CD4-positive, CD25-positive, alpha-beta regulatory T cell (primary cell): ENCODE measurements at regions not wholly inside any gene's neighbourhood (a gene's known extent, or its start where the extent isn't known, plus 50 kb on each side); places are given as distances from the start of the nearest gene placed in this dataset.

Experiments
- ATAC-seq, 2 donors: fragments of 150-1000 bp; cut with Tn5 transposase; one replicate each; pipeline ENCODE4 v1.10.0; 2021; ENCODE audit warnings: low read depth in 2 of 2, moderate number of reproducible peaks in 2 of 2, moderate library complexity in 1 of 2
- DNase-seq, 3 donors: peaks; one replicate each; pipeline versions ENCODE4 v3.0.0 to v3.0.0-alpha.2; 2012 to 2022; ENCODE audit warnings: mixed read lengths in 1 of 3
- H3K27ac ChIP-seq: one replicate; pipeline ENCODE4 v1.7.0; 2013; ENCODE audit warnings: mild to moderate bottlenecking, low read length; ENCODE audit not compliant: insufficient read depth, poor library complexity, severe bottlenecking
- H3K27me3 ChIP-seq: one replicate; pipeline ENCODE4 v1.7.0; 2013; ENCODE audit warnings: low read length; ENCODE audit not compliant: control insufficient read depth, insufficient read depth
- H3K36me3 ChIP-seq: one replicate; pipeline ENCODE4 v1.7.0; 2013; ENCODE audit warnings: mild to moderate bottlenecking, low read length, moderate library complexity; ENCODE audit not compliant: control insufficient read depth, insufficient read depth
- H3K4me1 ChIP-seq: 2 replicates; pipeline ENCODE4 v1.7.0; 2013; ENCODE audit warnings: mild to moderate bottlenecking, low read length; ENCODE audit not compliant: insufficient read depth, control insufficient read depth, poor library complexity, severe bottlenecking
- H3K4me3 ChIP-seq: one replicate; pipeline ENCODE4 v1.7.0; 2013; ENCODE audit warnings: low read depth, mild to moderate bottlenecking, low read length, moderate library complexity
- H3K9me3 ChIP-seq, 2 experiments: 1 replicate in 1 of 2; 2 replicates in 1 of 2; pipeline ENCODE4 v1.7.0; 2013; ENCODE audit warnings: low read length in 2 of 2, mild to moderate bottlenecking in 1 of 2, moderate library complexity in 1 of 2; ENCODE audit not compliant: control insufficient read depth in 2 of 2
- H3K27ac Mint-ChIP-seq, 3 donors: one replicate each; pipeline ENCODE4 v1.8.0; 2020 to 2022; ENCODE audit warnings: mild to moderate bottlenecking in 3 of 3, mixed read lengths in 3 of 3, moderate library complexity in 2 of 3
- H3K27me3 Mint-ChIP-seq: one replicate; pipeline ENCODE4 v1.8.0; 2022; ENCODE audit warnings: mild to moderate bottlenecking, mixed read lengths
- H3K36me3 Mint-ChIP-seq: one replicate; pipeline ENCODE4 v1.8.0; 2020; ENCODE audit warnings: mixed read lengths
- H3K4me1 Mint-ChIP-seq, 4 donors: one replicate each; pipeline ENCODE4 v1.8.0; 2020 to 2022; ENCODE audit warnings: mixed read lengths in 4 of 4, mild to moderate bottlenecking in 1 of 4
- H3K4me3 Mint-ChIP-seq, 4 donors: one replicate each; pipeline ENCODE4 v1.8.0; 2020 to 2022; ENCODE audit warnings: mild to moderate bottlenecking in 4 of 4, mixed read lengths in 4 of 4, moderate library complexity in 3 of 4
- H3K9me3 Mint-ChIP-seq, 7 donors: one replicate each; pipeline ENCODE4 v1.8.0; 2020 to 2022; ENCODE audit warnings: mixed read lengths in 7 of 7, mild to moderate bottlenecking in 3 of 7, moderate library complexity in 2 of 7

- no peaks in the 10 kb centered on the region for H3K4me1 ChIP-seq
- ATAC-seq (no peak), DNase-seq (no peak)
- Mint-ChIP-seq H3K27ac (no peak overlapping the region), H3K4me1 (no peaks in the 10 kb centered on the region), H3K27me3 (no peaks in the 10 kb centered on the region), H3K9me3 (peaks cover 0 to 6% (median 0%) of the 10 kb centered on the region in 7 donors), H3K36me3 (no peaks in the 10 kb centered on the region), H3K4me3 (no peak overlapping the region)
- no peak overlapping the region for H3K4me3 ChIP-seq
- H3K36me3 ChIP-seq, result no peaks in the 10 kb centered on the region
- no peaks in the 10 kb centered on the region for H3K9me3 ChIP-seq
- no peak overlapping the region for H3K27ac ChIP-seq
- no peaks in the 10 kb centered on the region for H3K27me3 ChIP-seq
Measured at GRCh38 chr16:88325087-88325750, 57.5 kb upstream of the ZNF469 start.

- Mint-ChIP-seq H3K4me1 (no peaks in the 10 kb centered on the region), H3K27me3 (no peaks in the 10 kb centered on the region), H3K4me3 (no peak overlapping the region), H3K27ac (no peak overlapping the region), H3K9me3 (peaks cover 0 to 4% (median 0%) of the 10 kb centered on the region in 7 donors), H3K36me3 (no peaks in the 10 kb centered on the region)
- H3K27me3 ChIP-seq, result no peaks in the 10 kb centered on the region
- DNase-seq, result no peak
- no peak for ATAC-seq
- H3K4me3 ChIP-seq, result no peak overlapping the region
- H3K36me3 ChIP-seq, result no peaks in the 10 kb centered on the region
- no peaks in the 10 kb centered on the region for H3K9me3 ChIP-seq
- no peaks in the 10 kb centered on the region for H3K4me1 ChIP-seq
- no peak overlapping the region for H3K27ac ChIP-seq
Measured at GRCh38 chr16:88325976-88326375, 56.8 kb upstream of the ZNF469 start.

- no peak for DNase-seq
- H3K27ac Mint-ChIP-seq, result no peak overlapping the region
Measured at GRCh38 chr16:88326611-88327485, 55.9 kb upstream of the ZNF469 start.

GRCh38 chr16:88327561-88328312 is 55.0 kb upstream of the ZNF469 start:
- DNase-seq (no peak), ATAC-seq (no peak)

More at GRCh38 chr16:88326611-88327485, 55.9 kb upstream of the ZNF469 start:
- Histone ChIP-seq H3K27ac (no peak overlapping the region), H3K36me3 (no peaks in the 10 kb centered on the region), H3K27me3 (no peaks in the 10 kb centered on the region), H3K4me1 (no peaks in the 10 kb centered on the region), H3K4me3 (no peak overlapping the region), H3K9me3 (no peaks in the 10 kb centered on the region)
- Mint-ChIP-seq H3K27me3 (no peaks in the 10 kb centered on the region), H3K36me3 (no peaks in the 10 kb centered on the region), H3K4me3 (no peak overlapping the region), H3K9me3 (peaks cover 0 to 4% (median 0%) of the 10 kb centered on the region in 7 donors), H3K4me1 (no peaks in the 10 kb centered on the region)
- no peak for ATAC-seq

GRCh38 chr16:88328313-88328980 is 54.3 kb upstream of the ZNF469 start:
- H3K36me3 ChIP-seq, result no peaks in the 10 kb centered on the region
- Mint-ChIP-seq H3K4me3 (no peak overlapping the region), H3K36me3 (no peaks in the 10 kb centered on the region), H3K4me1 (peaks cover 0 to 1% (median under 1%) of the 10 kb centered on the region in 4 donors), H3K9me3 (peaks cover 0 to 4% (median 0%) of the 10 kb centered on the region in 7 donors), H3K27me3 (no peaks in the 10 kb centered on the region), H3K27ac (no peak overlapping the region)
- H3K4me3 ChIP-seq, result no peak overlapping the region
- ATAC-seq (no peak), DNase-seq (no peak)
- no peaks in the 10 kb centered on the region for H3K9me3 ChIP-seq
- no peak overlapping the region for H3K27ac ChIP-seq
- no peaks in the 10 kb centered on the region for H3K4me1 ChIP-seq
- H3K27me3 ChIP-seq, result no peaks in the 10 kb centered on the region

More at GRCh38 chr16:88327561-88328312, 55.0 kb upstream of the ZNF469 start:
- Mint-ChIP-seq H3K4me1 (no peaks in the 10 kb centered on the region), H3K27me3 (no peaks in the 10 kb centered on the region), H3K9me3 (peaks cover 0 to 4% (median 0%) of the 10 kb centered on the region in 7 donors), H3K36me3 (no peaks in the 10 kb centered on the region), H3K4me3 (no peak overlapping the region), H3K27ac (no peak overlapping the region)
- H3K9me3 ChIP-seq, result no peaks in the 10 kb centered on the region
- H3K36me3 ChIP-seq, result no peaks in the 10 kb centered on the region
- H3K27ac ChIP-seq, result no peak overlapping the region
- H3K27me3 ChIP-seq, result no peaks in the 10 kb centered on the region
- H3K4me1 ChIP-seq, result no peaks in the 10 kb centered on the region
- no peak overlapping the region for H3K4me3 ChIP-seq

GRCh38 chr16:88329726-88330700 is 52.7 kb upstream of the ZNF469 start:
- no peak overlapping the region for H3K27ac Mint-ChIP-seq

More at GRCh38 chr16:88329726-88330700, 52.7 kb upstream of the ZNF469 start:
- H3K4me3 ChIP-seq, result no peak overlapping the region
- no peak for ATAC-seq
- DNase-seq, result no peak
- no peaks in the 10 kb centered on the region for H3K27me3 ChIP-seq
- no peaks in the 10 kb centered on the region for H3K36me3 ChIP-seq
- H3K27me3 Mint-ChIP-seq, result no peaks in the 10 kb centered on the region
- H3K4me3 Mint-ChIP-seq, result no peak overlapping the region
- no peaks in the 10 kb centered on the region for H3K9me3 ChIP-seq
- H3K9me3 Mint-ChIP-seq, result peaks cover 0 to 7% (median 0%) of the 10 kb centered on the region in 7 donors
- H3K4me1 Mint-ChIP-seq, result peaks cover 0 to 7% (median 3%) of the 10 kb centered on the region in 4 donors
- H3K4me1 ChIP-seq, result no peaks in the 10 kb centered on the region
- no peaks in the 10 kb centered on the region for H3K36me3 Mint-ChIP-seq
- no peak overlapping the region for H3K27ac ChIP-seq
